CD14-positive monocyte (primary cell): ENCODE measurements at regions not wholly inside any gene's neighbourhood (a gene's known extent, or its start where the extent isn't known, plus 50 kb on each side); places are given as distances from the start of the nearest gene placed in this dataset.

Experiments
- DNase-seq, 3 donors: peaks; one replicate each; pipeline ENCODE4 v3.0.0-alpha.2; 2011 to 2022
- H2AFZ ChIP-seq: 2 replicates; pipeline ENCODE4 v1.6.0; 2012; ENCODE audit warnings: mild to moderate bottlenecking, low read depth, low read length, inconsistent platforms; ENCODE audit not compliant: insufficient read depth, poor library complexity, severe bottlenecking
- H3K27ac ChIP-seq, 2 donors: 1 replicate in 1 of 2; 2 replicates in 1 of 2; pipeline ENCODE4 v1.5.1; 2012 to 2013; ENCODE audit warnings: low read length in 2 of 2, control low read depth in 1 of 2, inconsistent platforms in 1 of 2, low read depth in 1 of 2, mild to moderate bottlenecking in 1 of 2
- H3K27me3 ChIP-seq, 2 donors: one replicate each; pipeline versions ENCODE4 v1.6.0 to v1.6.1; 2011 to 2013; ENCODE audit warnings: low read length in 2 of 2; ENCODE audit not compliant: control insufficient read depth in 2 of 2, insufficient read depth in 2 of 2
- H3K36me3 ChIP-seq, 2 donors: replicated peaks in 1 of 2; 1 replicate in 1 of 2; 2 replicates in 1 of 2; pipeline versions ENCODE4 v1.5.1 to v1.6.1; 2012 to 2013; ENCODE audit warnings: low read length in 2 of 2, control low read depth in 1 of 2, inconsistent platforms in 1 of 2, mild to moderate bottlenecking in 1 of 2; ENCODE audit not compliant: insufficient read depth in 2 of 2, control insufficient read depth in 1 of 2
- H3K4me1 ChIP-seq, 2 donors: 1 replicate in 1 of 2; 2 replicates in 1 of 2; pipeline versions ENCODE4 v1.5.1 to v1.6.1; 2012 to 2013; ENCODE audit warnings: low read length in 2 of 2, control low read depth in 1 of 2, inconsistent platforms in 1 of 2, mild to moderate bottlenecking in 1 of 2, moderate library complexity in 1 of 2; ENCODE audit not compliant: insufficient read depth in 2 of 2, control insufficient read depth in 1 of 2
- H3K4me2 ChIP-seq: replicated peaks from 2 replicates; pipeline ENCODE3; 2012; ENCODE audit warnings: low read length, moderate library complexity, mild to moderate bottlenecking; ENCODE audit not compliant: poor library complexity, severe bottlenecking; ENCODE audit errors: extremely low read depth
- H3K4me3 ChIP-seq, 3 experiments: fragments of 200-600 bp in 1 of 3; sonication (generic) in 1 of 3; replicated peaks in 1 of 3; 1 replicate in 2 of 3; 2 replicates in 1 of 3; pipeline ENCODE4 v1.5.1; 2011 to 2013; ENCODE audit warnings: low read length in 3 of 3, mild to moderate bottlenecking in 3 of 3, control low read depth in 2 of 3, low read depth in 2 of 3, inconsistent platforms in 1 of 3, moderate library complexity in 1 of 3
- H3K79me2 ChIP-seq: 2 replicates; pipeline ENCODE4 v1.6.0; 2012; ENCODE audit warnings: mild to moderate bottlenecking, control low read depth, inconsistent platforms, low read length, moderate library complexity; ENCODE audit not compliant: insufficient read depth
- H3K9ac ChIP-seq: 2 replicates; pipeline ENCODE4 v1.6.0; 2017; ENCODE audit warnings: low read length, mild to moderate bottlenecking; ENCODE audit not compliant: insufficient read depth, poor library complexity, severe bottlenecking
- H3K9me3 ChIP-seq, 2 donors: replicated peaks in 1 of 2; 1 replicate in 1 of 2; 2 replicates in 1 of 2; pipeline versions ENCODE4 v1.5.1 to v1.6.1; 2012 to 2013; ENCODE audit warnings: low read length in 2 of 2, control low read depth in 1 of 2; ENCODE audit not compliant: control insufficient read depth in 1 of 2, insufficient read depth in 1 of 2
- H4K20me1 ChIP-seq: 2 replicates; pipeline ENCODE4 v1.6.0; 2012; ENCODE audit warnings: mild to moderate bottlenecking, low read length, control low read depth, moderate library complexity; ENCODE audit not compliant: insufficient read depth
- H3K27ac Mint-ChIP-seq, 7 donors: one replicate each; pipeline ENCODE4 v1.8.0; 2020; ENCODE audit warnings: mild to moderate bottlenecking in 7 of 7, mixed read lengths in 7 of 7, moderate library complexity in 6 of 7, inconsistent platforms in 2 of 7
- H3K27me3 Mint-ChIP-seq, 3 donors: one replicate each; pipeline ENCODE4 v1.8.0; 2021 to 2022; ENCODE audit warnings: low read depth in 3 of 3, mild to moderate bottlenecking in 3 of 3, mixed read lengths in 3 of 3, moderate library complexity in 3 of 3, inconsistent platforms in 1 of 3
- H3K36me3 Mint-ChIP-seq, 2 donors: one replicate each; pipeline ENCODE4 v1.8.0; 2020; ENCODE audit warnings: mixed read lengths in 2 of 2, inconsistent platforms in 1 of 2, mild to moderate bottlenecking in 1 of 2
- H3K4me1 Mint-ChIP-seq: one replicate; pipeline ENCODE4 v1.8.0; 2020; ENCODE audit warnings: mild to moderate bottlenecking, mixed read lengths
- H3K4me3 Mint-ChIP-seq, 2 donors: one replicate each; pipeline ENCODE4 v1.8.0; 2020; ENCODE audit warnings: mild to moderate bottlenecking in 2 of 2, mixed read lengths in 2 of 2, moderate library complexity in 1 of 2
- H3K9me3 Mint-ChIP-seq, 7 donors: one replicate each; pipeline ENCODE4 v1.8.0; 2020 to 2022; ENCODE audit warnings: mixed read lengths in 7 of 7, mild to moderate bottlenecking in 6 of 7, moderate library complexity in 6 of 7, inconsistent platforms in 2 of 7
- CTCF ChIP-seq: fragments of 200-600 bp; IDR thresholded peaks from one replicate; pipeline ENCODE4 v1.8.0; 2022; ENCODE audit warnings: antibody characterized with exemption, mild to moderate bottlenecking
- WGBS: methylation state at CpG from one replicate; pipeline ENCODE4 v1.1.5; 2013; ENCODE audit warnings: missing lambda C conversion rate; ENCODE audit not compliant: insufficient coverage; 5-methylcytosine and 5-hydroxymethylcytosine counted together
- intact Hi-C, 2 donors: fragments of 100-400 bp; cut with micrococcal nuclease; formaldehyde crosslinking; loops; one replicate each; pipeline versions ENCODE4 v1.15.0 to v1.15.1; 2023

GRCh38 chr1:168972887-168973286 lies 133.6 kb upstream of the ATP1B1 start:
- H3K36me3 ChIP-seq: no peaks in the 10 kb centered on the region
- no peak overlapping the region for H3K4me3 ChIP-seq
- peaks cover 0 to 3% (median 2%) of the 10 kb centered on the region in 3 donors for H3K27me3 Mint-ChIP-seq
- H3K9ac ChIP-seq: no peak overlapping the region
- no peaks in the 10 kb centered on the region for H3K4me1 ChIP-seq
- H3K9me3 ChIP-seq: no peaks in the 10 kb centered on the region
- H3K27me3 ChIP-seq: no peaks in the 10 kb centered on the region
- intact Hi-C loops: no loop called here
- no peaks in the 10 kb centered on the region for H3K36me3 Mint-ChIP-seq
- no peak overlapping the region for H3K27ac Mint-ChIP-seq
- no peaks in the 10 kb centered on the region for H3K9me3 Mint-ChIP-seq
- H3K4me3 Mint-ChIP-seq: no peak overlapping the region
- no peak overlapping the region for H3K4me2 ChIP-seq
- no peaks in the 10 kb centered on the region for H3K4me1 Mint-ChIP-seq
- no peak for TF ChIP-seq CTCF
- no peak overlapping the region for H2AFZ ChIP-seq
- 83% methylated on average over 1 of the region's 2 CpGs for WGBS
- H3K27ac ChIP-seq: no peak overlapping the region
- H3K79me2 ChIP-seq: no peaks in the 10 kb centered on the region
- DNase-seq: no peak
- H4K20me1 ChIP-seq: no peaks in the 10 kb centered on the region

GRCh38 chr1:168974117-168974516 lies 132.4 kb upstream of the ATP1B1 start:
- Mint-ChIP-seq H3K27ac (no peak overlapping the region), H3K4me3 (no peak overlapping the region), H3K9me3 (peaks cover 0 to 3% (median 0%) of the 10 kb centered on the region in 7 donors), H3K27me3 (peaks cover 0 to 2% (median 0%) of the 10 kb centered on the region in 3 donors), H3K4me1 (no peaks in the 10 kb centered on the region), H3K36me3 (no peaks in the 10 kb centered on the region)
- no peaks in the 10 kb centered on the region for H3K36me3 ChIP-seq
- no peaks in the 10 kb centered on the region for H3K9me3 ChIP-seq
- H3K9ac ChIP-seq: no peak overlapping the region
- no peak overlapping the region for H3K4me2 ChIP-seq
- H2AFZ ChIP-seq: no peak overlapping the region
- H3K79me2 ChIP-seq: no peaks in the 10 kb centered on the region
- no peaks in the 10 kb centered on the region for H3K27me3 ChIP-seq
- H3K4me1 ChIP-seq: no peaks in the 10 kb centered on the region
- intact Hi-C loops: no loop called here
- no peak overlapping the region for H3K27ac ChIP-seq
- TF ChIP-seq CTCF: no peak
- no peaks in the 10 kb centered on the region for H4K20me1 ChIP-seq
- WGBS: no CpG with 5 or more reads among the region's 5 CpGs
- no peak for DNase-seq
- no peak overlapping the region for H3K4me3 ChIP-seq
